ENCODE measurements at regions not wholly inside any gene's neighbourhood (a gene's known extent, or its start where the extent isn't known, plus 50 kb on each side); places are given as distances from the start of the nearest gene placed in this dataset.

DNA sequence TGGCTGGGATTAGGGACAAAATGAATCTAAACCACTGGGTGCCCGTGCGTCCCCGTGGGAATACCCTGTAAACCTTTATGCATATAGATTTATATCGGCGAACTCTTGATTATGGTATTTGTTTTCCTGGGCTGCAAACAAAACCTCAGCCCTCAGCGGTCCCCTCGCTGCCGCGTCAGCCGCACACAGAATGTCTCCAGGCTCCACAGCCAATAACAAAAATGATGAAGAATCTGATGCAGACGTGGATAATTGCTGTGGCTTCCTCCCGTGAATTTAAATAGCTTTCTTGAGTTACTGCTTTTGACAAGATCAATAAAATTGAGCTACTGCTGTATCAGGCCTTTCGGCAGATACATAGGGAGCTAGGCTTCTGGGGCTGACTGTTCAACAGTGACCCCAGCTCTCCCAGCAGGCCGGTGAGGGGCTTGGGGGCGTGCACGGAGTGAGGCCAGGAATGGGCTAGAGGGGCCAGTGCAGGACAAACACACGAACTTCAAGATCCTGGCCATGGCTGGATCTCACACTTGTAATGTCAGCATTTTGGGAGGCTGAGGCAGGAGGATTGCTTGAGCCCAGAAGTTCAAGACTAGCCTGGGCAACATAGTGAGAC lies 125.8 kb upstream of the NCOR2 start:
- H3K27me3 ChIP-seq (ENCODE audit: control insufficient read depth in 4 of 4, insufficient read depth in 4 of 4, low read length in 3 of 4) = no peaks in the 10 kb centered on the region
- H3K4me1 ChIP-seq (ENCODE audit: control insufficient read depth in 4 of 4, insufficient read depth in 4 of 4, low read length in 3 of 4) = peaks cover 0 to 2% (median 0%) of the 10 kb centered on the region in 4 donors
- no peaks in the 10 kb centered on the region for H3K9me3 ChIP-seq (ENCODE audit: control insufficient read depth in 4 of 4, low read length in 3 of 4)
- TF ChIP-seq FOXA1 (IDR thresholded peaks at IDR 0.05) (no peak), RXRA (IDR thresholded peaks at IDR 0.05) (no peak), CTCF (IDR thresholded peaks at IDR 0.05; ENCODE audit: low read depth, low read length, missing input control) (no peak), FOXA2 (IDR thresholded peaks at IDR 0.05) (no peak), ATF3 (IDR thresholded peaks at IDR 0.05) (no peak), TAF1 (conservative IDR thresholded peaks at IDR 0.05) (no peak), HNF4G (IDR thresholded peaks at IDR 0.05) (no peak), RAD21 (IDR thresholded peaks at IDR 0.05) (no peak), REST (IDR thresholded peaks at IDR 0.05) (no peak), EGR1 (IDR thresholded peaks at IDR 0.05; ENCODE audit: low read depth in 2 of 2) (no peak), GABPA (IDR thresholded peaks at IDR 0.05 in 1 of 2, conservative IDR thresholded peaks at IDR 0.05 in 1 of 2) (no peak), HNF4A (conservative IDR thresholded peaks at IDR 0.05) (no peak), NR2F2 (IDR thresholded peaks at IDR 0.05) (no peak), SP1 (IDR thresholded peaks at IDR 0.05) (no peak), YY1 (IDR thresholded peaks at IDR 0.05) (no peak)
- TF ChIP-seq, protein P1, sequence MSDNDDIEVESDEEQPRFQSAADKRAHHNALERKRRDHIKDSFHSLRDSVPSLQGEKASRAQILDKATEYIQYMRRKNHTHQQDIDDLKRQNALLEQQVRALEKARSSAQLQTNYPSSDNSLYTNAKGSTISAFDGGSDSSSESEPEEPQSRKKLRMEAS (IDR thresholded peaks at IDR 0.05) = no peak
- TF ChIP-seq, protein P2, sequence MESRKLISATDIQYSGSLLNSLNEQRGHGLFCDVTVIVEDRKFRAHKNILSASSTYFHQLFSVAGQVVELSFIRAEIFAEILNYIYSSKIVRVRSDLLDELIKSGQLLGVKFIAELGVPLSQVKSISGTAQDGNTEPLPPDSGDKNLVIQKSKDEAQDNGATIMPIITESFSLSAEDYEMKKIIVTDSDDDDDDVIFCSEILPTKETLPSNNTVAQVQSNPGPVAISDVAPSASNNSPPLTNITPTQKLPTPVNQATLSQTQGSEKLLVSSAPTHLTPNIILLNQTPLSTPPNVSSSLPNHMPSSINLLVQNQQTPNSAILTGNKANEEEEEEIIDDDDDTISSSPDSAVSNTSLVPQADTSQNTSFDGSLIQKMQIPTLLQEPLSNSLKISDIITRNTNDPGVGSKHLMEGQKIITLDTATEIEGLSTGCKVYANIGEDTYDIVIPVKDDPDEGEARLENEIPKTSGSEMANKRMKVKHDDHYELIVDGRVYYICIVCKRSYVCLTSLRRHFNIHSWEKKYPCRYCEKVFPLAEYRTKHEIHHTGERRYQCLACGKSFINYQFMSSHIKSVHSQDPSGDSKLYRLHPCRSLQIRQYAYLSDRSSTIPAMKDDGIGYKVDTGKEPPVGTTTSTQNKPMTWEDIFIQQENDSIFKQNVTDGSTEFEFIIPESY (IDR thresholded peaks at IDR 0.05) = no peak
- no peak overlapping the region for H3K27ac ChIP-seq (ENCODE audit: low read depth in 1 of 2, low read length in 2 of 2)
- WGBS = 77% methylated on average over 17 of the region's 17 CpGs
- H3K36me3 ChIP-seq (ENCODE audit: control insufficient read depth in 4 of 4, insufficient read depth in 3 of 4, low read depth in 1 of 4, low read length in 3 of 4) = no peaks in the 10 kb centered on the region
- no peak overlapping the region for H3K9ac ChIP-seq (ENCODE audit: low read depth in 1 of 2, low read length in 2 of 2)
- DNase-seq (ENCODE audit: low spot score) = no peak
- no peak overlapping the region for H3K4me3 ChIP-seq (ENCODE audit: low read depth in 1 of 3, low read length in 3 of 3)

Measured in liver (tissue), 8 donors.